A673 (cell line): ENCODE measurements at regions not wholly inside any gene's neighbourhood (a gene's known extent, or its start where the extent isn't known, plus 50 kb on each side); places are given as distances from the start of the nearest gene placed in this dataset.

Source experiments
- BruUV-seq: library from RNA; stranded (reverse); fragments of 400-500 nt; replicated peaks from 2 replicates; lab custom pipeline; 2021; lab: Mats Ljungman, UMichigan
- CTCF ChIA-PET: fragments of 300-600 bp; sonication (Branson Sonifier 250); formaldehyde crosslinking; loops from one replicate; lab custom pipeline; 2022; ENCODE audit warnings: antibody characterized with exemption; lab: Charles Lee
- POLR2A ChIA-PET: fragments of 300-600 bp; sonication (Branson Sonifier 250); formaldehyde crosslinking; loops from one replicate; lab custom pipeline; 2022; ENCODE audit warnings: antibody characterized with exemption; ENCODE audit not compliant: low non-redundant PET; lab: Charles Lee
- DNase-seq: peaks from one replicate; pipeline ENCODE4 v3.0.0-alpha.2; 2015; ENCODE audit warnings: low spot score
- H3K27ac ChIP-seq: fragments of 200-600 bp; sonication (generic); 2 replicates; pipeline ENCODE4 v1.5.1; 2016; ENCODE audit warnings: mixed run types, low read depth, mild to moderate bottlenecking, mixed read lengths, antibody characterized with exemption, low read length; ENCODE audit not compliant: poor library complexity, severe bottlenecking
- H3K27me3 ChIP-seq: fragments of 200-600 bp; sonication (generic); replicated peaks from 2 replicates; pipeline ENCODE4 v1.6.1; 2017; ENCODE audit warnings: mixed run types, low read depth, mild to moderate bottlenecking, mixed read lengths, antibody characterized with exemption, low read length; ENCODE audit not compliant: insufficient read depth, poor library complexity
- H3K36me3 ChIP-seq: fragments of 200-600 bp; sonication (generic); 2 replicates; pipeline ENCODE4 v1.6.1; 2016; ENCODE audit warnings: mixed run types, mild to moderate bottlenecking, mixed read lengths, antibody characterized with exemption, low read length; ENCODE audit not compliant: insufficient read depth, poor library complexity, severe bottlenecking
- H3K4me1 ChIP-seq: fragments of 200-600 bp; sonication (generic); 2 replicates; pipeline ENCODE4 v1.6.1; 2017; ENCODE audit warnings: mixed run types, mild to moderate bottlenecking, mixed read lengths, antibody characterized with exemption, low read length; ENCODE audit not compliant: insufficient read depth, poor library complexity, severe bottlenecking
- H3K4me3 ChIP-seq: fragments of 200-600 bp; sonication (generic); 2 replicates; pipeline ENCODE4 v1.5.1; 2016; ENCODE audit warnings: low read depth, mixed run types, mild to moderate bottlenecking, mixed read lengths, low read length; ENCODE audit not compliant: poor library complexity, severe bottlenecking
- H3K9me3 ChIP-seq: fragments of 200-600 bp; sonication (generic); 2 replicates; pipeline ENCODE4 v1.6.1; 2016; ENCODE audit warnings: mixed run types, low read depth, mild to moderate bottlenecking, mixed read lengths, antibody characterized with exemption, low read length; ENCODE audit not compliant: poor library complexity, severe bottlenecking
- CTCF ChIP-seq: fragments of 300-800, 200-600 bp; sonication (generic); conservative IDR thresholded peaks from 2 replicates; pipeline ENCODE4 v1.5.1; 2017; ENCODE audit warnings: low read depth, mild to moderate bottlenecking, antibody characterized with exemption, low read length, moderate library complexity, mixed read lengths
- EZH2 ChIP-seq: fragments of 200-600 bp; sonication (generic); IDR thresholded peaks from 2 replicates; pipeline ENCODE4 v1.6.1; 2017; ENCODE audit warnings: borderline replicate concordance, low read depth, mild to moderate bottlenecking, mixed read lengths, antibody characterized with exemption, low read length; ENCODE audit not compliant: poor library complexity, severe bottlenecking
- intact Hi-C: fragments of 100-400 bp; cut with micrococcal nuclease; formaldehyde crosslinking; loops from one replicate; pipeline ENCODE4 v1.10.0; 2022; ENCODE audit not compliant: unreplicated experiment

- POLR2A ChIA-PET = no interaction called here
- intact Hi-C loops = no loop called here
Measured at GRCh38 chr13:74077792-74078191, 56.4 kb downstream of the KLF12 start.

GRCh38 chr13:74077375-74077774, 56.8 kb downstream of the KLF12 start:
- ChIA-PET CTCF (no interaction called here), POLR2A (no interaction called here)
- Histone ChIP-seq H3K4me1 (peaks cover 27% of the 10 kb centered on the region), H3K27ac (no peak overlapping the region), H3K9me3 (no peaks in the 10 kb centered on the region), H3K27me3 (no peaks in the 10 kb centered on the region), H3K36me3 (no peaks in the 10 kb centered on the region), H3K4me3 (no peak overlapping the region)
- TF ChIP-seq EZH2 (no peak), CTCF (no peak)
- intact Hi-C loops = no loop called here
- BruUV-seq = no TSS peak
- no peak for DNase-seq

More at GRCh38 chr13:74077792-74078191, 56.4 kb downstream of the KLF12 start:
- Histone ChIP-seq H3K4me3 (no peak overlapping the region), H3K9me3 (no peaks in the 10 kb centered on the region), H3K27ac (no peak overlapping the region), H3K4me1 (peaks cover 27% of the 10 kb centered on the region), H3K36me3 (no peaks in the 10 kb centered on the region), H3K27me3 (no peaks in the 10 kb centered on the region)
- TF ChIP-seq EZH2 (no peak), CTCF (no peak)
- BruUV-seq = no TSS peak
- CTCF ChIA-PET = no interaction called here
- no peak for DNase-seq

- DNase-seq = peak; percentile 13
- no peak overlapping the region for H3K27ac ChIP-seq
- peaks cover 27% of the 10 kb centered on the region for H3K4me1 ChIP-seq
- no peaks in the 10 kb centered on the region for H3K36me3 ChIP-seq
- H3K4me3 ChIP-seq = no peak overlapping the region
- no peaks in the 10 kb centered on the region for H3K27me3 ChIP-seq
- ChIA-PET POLR2A (no interaction called here), CTCF (no interaction called here)
- no peaks in the 10 kb centered on the region for H3K9me3 ChIP-seq
- intact Hi-C loops = no loop called here
- no TSS peak for BruUV-seq
- no peak for TF ChIP-seq CTCF
- no peak for TF ChIP-seq EZH2
Measured at GRCh38 chr13:74074723-74075122, 59.5 kb downstream of the KLF12 start.
